ENCODE measurements at regions not wholly inside any gene's neighbourhood (a gene's known extent, or its start where the extent isn't known, plus 50 kb on each side); places are given as distances from the start of the nearest gene placed in this dataset.

- no peak for TF ChIP-seq CTCF (IDR thresholded peaks at IDR 0.05)
- TF ChIP-seq EZH2 (IDR thresholded peaks at IDR 0.05), result no peak
- no peak for TF ChIP-seq EZH2phosphoT487 (IDR thresholded peaks at IDR 0.05)
Observed at GRCh38 chr11:97902828-97903227, 1117.9 kb upstream of the CNTN5 start.
